Panc1 (cell line): ENCODE measurements at regions not wholly inside any gene's neighbourhood (a gene's known extent, or its start where the extent isn't known, plus 50 kb on each side); places are given as distances from the start of the nearest gene placed in this dataset.

ENCODE experiments used
- POLR2AphosphoS5 ChIP-seq: IDR thresholded peaks from 2 replicates; pipeline ENCODE4 v1.6.1; 2012; ENCODE audit warnings: mild to moderate bottlenecking, low read depth, low read length, moderate library complexity
- SIN3A ChIP-seq: IDR thresholded peaks from 2 replicates; pipeline ENCODE4 v1.6.1; 2012; ENCODE audit warnings: low read depth, mild to moderate bottlenecking, low read length, moderate library complexity, borderline replicate concordance; ENCODE audit not compliant: insufficient read depth
- TF ChIP-seq, protein P1 (sequence below): fragments of 450-650 bp; IDR thresholded peaks from 2 replicates; pipeline ENCODE4 v1.5.1; 2017; ENCODE audit warnings: mild to moderate bottlenecking
- TF ChIP-seq, protein P2 (sequence below), 2 experiments: IDR thresholded peaks; 2 replicates each; pipeline ENCODE4 v1.6.1; 2011 to 2012; ENCODE audit warnings: low read depth in 2 of 2, control low read depth in 1 of 2, low read length in 1 of 2, mild to moderate bottlenecking in 1 of 2, moderate library complexity in 1 of 2; ENCODE audit not compliant: insufficient read depth in 1 of 2

GRCh38 chr9:68625559-68625958 lies 79.5 kb upstream of the PIP5K1B start:
- TF ChIP-seq, protein P1, sequence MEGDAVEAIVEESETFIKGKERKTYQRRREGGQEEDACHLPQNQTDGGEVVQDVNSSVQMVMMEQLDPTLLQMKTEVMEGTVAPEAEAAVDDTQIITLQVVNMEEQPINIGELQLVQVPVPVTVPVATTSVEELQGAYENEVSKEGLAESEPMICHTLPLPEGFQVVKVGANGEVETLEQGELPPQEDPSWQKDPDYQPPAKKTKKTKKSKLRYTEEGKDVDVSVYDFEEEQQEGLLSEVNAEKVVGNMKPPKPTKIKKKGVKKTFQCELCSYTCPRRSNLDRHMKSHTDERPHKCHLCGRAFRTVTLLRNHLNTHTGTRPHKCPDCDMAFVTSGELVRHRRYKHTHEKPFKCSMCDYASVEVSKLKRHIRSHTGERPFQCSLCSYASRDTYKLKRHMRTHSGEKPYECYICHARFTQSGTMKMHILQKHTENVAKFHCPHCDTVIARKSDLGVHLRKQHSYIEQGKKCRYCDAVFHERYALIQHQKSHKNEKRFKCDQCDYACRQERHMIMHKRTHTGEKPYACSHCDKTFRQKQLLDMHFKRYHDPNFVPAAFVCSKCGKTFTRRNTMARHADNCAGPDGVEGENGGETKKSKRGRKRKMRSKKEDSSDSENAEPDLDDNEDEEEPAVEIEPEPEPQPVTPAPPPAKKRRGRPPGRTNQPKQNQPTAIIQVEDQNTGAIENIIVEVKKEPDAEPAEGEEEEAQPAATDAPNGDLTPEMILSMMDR, result no peak
- TF ChIP-seq POLR2AphosphoS5, result no peak
- TF ChIP-seq, protein P2, sequence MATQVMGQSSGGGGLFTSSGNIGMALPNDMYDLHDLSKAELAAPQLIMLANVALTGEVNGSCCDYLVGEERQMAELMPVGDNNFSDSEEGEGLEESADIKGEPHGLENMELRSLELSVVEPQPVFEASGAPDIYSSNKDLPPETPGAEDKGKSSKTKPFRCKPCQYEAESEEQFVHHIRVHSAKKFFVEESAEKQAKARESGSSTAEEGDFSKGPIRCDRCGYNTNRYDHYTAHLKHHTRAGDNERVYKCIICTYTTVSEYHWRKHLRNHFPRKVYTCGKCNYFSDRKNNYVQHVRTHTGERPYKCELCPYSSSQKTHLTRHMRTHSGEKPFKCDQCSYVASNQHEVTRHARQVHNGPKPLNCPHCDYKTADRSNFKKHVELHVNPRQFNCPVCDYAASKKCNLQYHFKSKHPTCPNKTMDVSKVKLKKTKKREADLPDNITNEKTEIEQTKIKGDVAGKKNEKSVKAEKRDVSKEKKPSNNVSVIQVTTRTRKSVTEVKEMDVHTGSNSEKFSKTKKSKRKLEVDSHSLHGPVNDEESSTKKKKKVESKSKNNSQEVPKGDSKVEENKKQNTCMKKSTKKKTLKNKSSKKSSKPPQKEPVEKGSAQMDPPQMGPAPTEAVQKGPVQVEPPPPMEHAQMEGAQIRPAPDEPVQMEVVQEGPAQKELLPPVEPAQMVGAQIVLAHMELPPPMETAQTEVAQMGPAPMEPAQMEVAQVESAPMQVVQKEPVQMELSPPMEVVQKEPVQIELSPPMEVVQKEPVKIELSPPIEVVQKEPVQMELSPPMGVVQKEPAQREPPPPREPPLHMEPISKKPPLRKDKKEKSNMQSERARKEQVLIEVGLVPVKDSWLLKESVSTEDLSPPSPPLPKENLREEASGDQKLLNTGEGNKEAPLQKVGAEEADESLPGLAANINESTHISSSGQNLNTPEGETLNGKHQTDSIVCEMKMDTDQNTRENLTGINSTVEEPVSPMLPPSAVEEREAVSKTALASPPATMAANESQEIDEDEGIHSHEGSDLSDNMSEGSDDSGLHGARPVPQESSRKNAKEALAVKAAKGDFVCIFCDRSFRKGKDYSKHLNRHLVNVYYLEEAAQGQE (IDR thresholded peaks at IDR 0.05; ENCODE audit: insufficient read depth in 1 of 2, low read depth in 2 of 2, low read length in 1 of 2), result no peak
- no peak for TF ChIP-seq SIN3A
